ENCODE measurements at regions not wholly inside any gene's neighbourhood (a gene's known extent, or its start where the extent isn't known, plus 50 kb on each side); places are given as distances from the start of the nearest gene placed in this dataset.

GRCh38 chr4:144465546-144465945 lies 180.4 kb upstream of the HHIP start:
- DNase-seq (ENCODE audit: low spot score), result no peak

- no peak for DNase-seq (ENCODE audit: low spot score)
Measured at GRCh38 chr4:144480068-144480467, 165.9 kb upstream of the HHIP start.

- no peak for DNase-seq (ENCODE audit: low spot score)
Measured at GRCh38 chr4:144489831-144490230, 156.1 kb upstream of the HHIP start.

GRCh38 chr4:144494280-144494679 lies 151.7 kb upstream of the HHIP start:
- DNase-seq (ENCODE audit: low spot score), result no peak

- DNase-seq (ENCODE audit: low spot score), result no peak
Measured at GRCh38 chr4:144495944-144496343, 150.0 kb upstream of the HHIP start.

- DNase-seq (ENCODE audit: low spot score), result no peak
Measured at GRCh38 chr4:144499777-144500176, 146.2 kb upstream of the HHIP start.

- DNase-seq (ENCODE audit: low spot score), result no peak
Measured at GRCh38 chr4:144501231-144501780, 144.7 kb upstream of the HHIP start.

GRCh38 chr4:144504883-144505282 lies 141.1 kb upstream of the HHIP start:
- no peak for DNase-seq (ENCODE audit: low spot score)

GRCh38 chr4:144507311-144508101 lies 138.4 kb upstream of the HHIP start:
- DNase-seq (ENCODE audit: low spot score), result no peak

- no peak for DNase-seq (ENCODE audit: low spot score)
Measured at GRCh38 chr4:144509088-144510015, 136.6 kb upstream of the HHIP start.

- no peak for DNase-seq (ENCODE audit: low spot score)
Measured at GRCh38 chr4:144514736-144515135, 131.2 kb upstream of the HHIP start.

GRCh38 chr4:144518181-144518895 lies 127.6 kb upstream of the HHIP start:
- DNase-seq (ENCODE audit: low spot score), result no peak

- DNase-seq (ENCODE audit: low spot score), result no peak
Measured at GRCh38 chr4:144531841-144532240, 114.1 kb upstream of the HHIP start.

GRCh38 chr4:144547678-144548298 lies 98.2 kb upstream of the HHIP start:
- DNase-seq (ENCODE audit: low spot score), result no peak

- DNase-seq (ENCODE audit: low spot score), result no peak
Measured at GRCh38 chr4:144556636-144557035, 89.3 kb upstream of the HHIP start.

GRCh38 chr4:144557404-144557803 lies 88.6 kb upstream of the HHIP start:
- no peak for DNase-seq (ENCODE audit: low spot score)

GRCh38 chr4:144562019-144562705 lies 83.8 kb upstream of the HHIP start:
- DNase-seq (ENCODE audit: low spot score), result no peak

- DNase-seq (ENCODE audit: low spot score), result no peak
Measured at GRCh38 chr4:144564358-144564757, 81.6 kb upstream of the HHIP start.

- no peak for DNase-seq (ENCODE audit: low spot score)
Measured at GRCh38 chr4:144565527-144566195, 80.3 kb upstream of the HHIP start.

- DNase-seq (ENCODE audit: low spot score), result no peak
Measured at GRCh38 chr4:144572660-144573059, 73.3 kb upstream of the HHIP start.

- DNase-seq (ENCODE audit: low spot score), result no peak
Measured at GRCh38 chr4:144574000-144574399, 72.0 kb upstream of the HHIP start.
